Esophagus muscularis mucosa (tissue), 4 donors: ENCODE measurements at regions not wholly inside any gene's neighbourhood (a gene's known extent, or its start where the extent isn't known, plus 50 kb on each side); places are given as distances from the start of the nearest gene placed in this dataset.

ENCODE experiments used
- DNase-seq: peaks from one replicate; pipeline ENCODE4 v3.0.0-alpha.2; 2017; ENCODE audit errors: extremely low spot score
- H3K27ac ChIP-seq, 4 donors: fragments of 200-600 bp; sonication (generic); replicated peaks in 1 of 4; 1 replicate in 3 of 4; 2 replicates in 1 of 4; pipeline ENCODE4 v1.5.1; 2016 to 2019; ENCODE audit warnings: mild to moderate bottlenecking in 1 of 4
- H3K27me3 ChIP-seq, 4 donors: fragments of 200-600 bp; sonication (generic); one replicate each; pipeline versions ENCODE4 v1.5.1 to v1.6.0; 2016 to 2019
- H3K36me3 ChIP-seq, 4 donors: fragments of 200-600 bp; sonication (generic); one replicate each; pipeline ENCODE4 v1.5.1; 2016 to 2019
- H3K4me1 ChIP-seq, 4 donors: fragments of 200-600 bp; sonication (generic); one replicate each; pipeline ENCODE4 v1.5.1; 2016 to 2019
- H3K4me3 ChIP-seq, 4 donors: fragments of 200-600 bp; sonication (generic); 1 replicate in 2 of 4; 2 replicates in 2 of 4; pipeline ENCODE4 v1.5.1; 2016 to 2019; ENCODE audit warnings: mild to moderate bottlenecking in 4 of 4, moderate library complexity in 1 of 4
- H3K9me3 ChIP-seq, 4 donors: fragments of 200-600 bp; sonication (generic); 1 replicate in 3 of 4; 2 replicates in 1 of 4; pipeline ENCODE4 v1.5.1; 2016 to 2019
- CTCF ChIP-seq, 3 experiments: fragments of 200-600 bp in 2 of 3; fragments of 450-650 bp in 1 of 3; sonication (generic) in 2 of 3; IDR thresholded peaks; one replicate each; pipeline ENCODE4 v1.5.1; 2017 to 2019; ENCODE audit warnings: antibody characterized with exemption in 3 of 3, mild to moderate bottlenecking in 2 of 3, moderate library complexity in 1 of 3
- EP300 ChIP-seq: sonication (generic); formaldehyde crosslinking; IDR thresholded peaks from one replicate; pipeline ENCODE4 v1.6.1; 2017; ENCODE audit warnings: antibody characterized with exemption
- POLR2A ChIP-seq: fragments of 450-650 bp; IDR thresholded peaks from one replicate; pipeline ENCODE4 v1.6.1; 2017; ENCODE audit warnings: antibody characterized with exemption, moderate library complexity, mild to moderate bottlenecking, low read depth
- POLR2AphosphoS5 ChIP-seq, 2 donors: sonication (generic); formaldehyde crosslinking; IDR thresholded peaks; one replicate each; pipeline ENCODE4 v1.6.1; 2017; ENCODE audit warnings: antibody characterized with exemption in 2 of 2
- WGBS: methylation state at CpG from one replicate; pipeline ENCODE4 v1.1.5; 2018; 5-methylcytosine and 5-hydroxymethylcytosine counted together
- intact Hi-C: fragments of 100-400 bp; cut with DNase I; formaldehyde crosslinking; loops from one replicate; pipeline ENCODE4 v1.15.1; 2023

GRCh38 chr5:109928046-109928445, 238.3 kb downstream of the MAN2A1 start:
- H3K4me1 ChIP-seq = peaks cover 0 to 4% (median 0%) of the 10 kb centered on the region in 4 donors
- 98% methylated on average over 2 of the region's 2 CpGs for WGBS
- no peak overlapping the region for H3K27ac ChIP-seq
- intact Hi-C loops = no loop called here
- no peak for DNase-seq
- no peak overlapping the region for H3K4me3 ChIP-seq
- H3K36me3 ChIP-seq = no peaks in the 10 kb centered on the region
- TF ChIP-seq POLR2A (no peak), CTCF (IDR thresholded peaks at IDR 0.05) (no peak), POLR2AphosphoS5 (IDR thresholded peaks at IDR 0.05) (no peak), EP300 (no peak)
- H3K9me3 ChIP-seq = no peaks in the 10 kb centered on the region
- no peaks in the 10 kb centered on the region for H3K27me3 ChIP-seq

GRCh38 chr5:109928811-109929210, 239.1 kb downstream of the MAN2A1 start:
- no peak for DNase-seq
- H3K36me3 ChIP-seq = no peaks in the 10 kb centered on the region
- intact Hi-C loops = no loop called here
- WGBS = 92% methylated on average over 2 of the region's 2 CpGs
- TF ChIP-seq EP300 (no peak), CTCF (IDR thresholded peaks at IDR 0.05) (no peak), POLR2AphosphoS5 (IDR thresholded peaks at IDR 0.05) (no peak), POLR2A (no peak)
- H3K4me3 ChIP-seq = no peak overlapping the region
- H3K27me3 ChIP-seq = no peaks in the 10 kb centered on the region
- no peak overlapping the region for H3K27ac ChIP-seq
- no peaks in the 10 kb centered on the region for H3K9me3 ChIP-seq
- H3K4me1 ChIP-seq = peaks cover 0 to 4% (median 0%) of the 10 kb centered on the region in 4 donors

- TF ChIP-seq CTCF (IDR thresholded peaks at IDR 0.05) (no peak), EP300 (no peak), POLR2AphosphoS5 (IDR thresholded peaks at IDR 0.05) (no peak), POLR2A (no peak)
- Histone ChIP-seq H3K4me1 (peaks cover 0 to 4% (median 0%) of the 10 kb centered on the region in 4 donors), H3K4me3 (no peak overlapping the region), H3K9me3 (peaks cover 0 to 4% (median 0%) of the 10 kb centered on the region in 4 donors), H3K27me3 (no peaks in the 10 kb centered on the region), H3K36me3 (no peaks in the 10 kb centered on the region), H3K27ac (no peak overlapping the region)
- intact Hi-C loops = no loop called here
- 57% methylated on average over 4 of the region's 4 CpGs for WGBS
- DNase-seq = no peak
Observed at GRCh38 chr5:109929376-109929775, 239.6 kb downstream of the MAN2A1 start.

- H3K27ac ChIP-seq = no peak overlapping the region
- H3K9me3 ChIP-seq = peaks cover 0 to 4% (median 0%) of the 10 kb centered on the region in 4 donors
- H3K4me3 ChIP-seq = no peak overlapping the region
- intact Hi-C loops = no loop called here
- 67% methylated on average over 1 of the region's 1 CpG for WGBS
- H3K4me1 ChIP-seq = peaks cover 0 to 4% (median 0%) of the 10 kb centered on the region in 4 donors
- DNase-seq = no peak
- no peaks in the 10 kb centered on the region for H3K36me3 ChIP-seq
- TF ChIP-seq EP300 (no peak), POLR2AphosphoS5 (IDR thresholded peaks at IDR 0.05) (no peak), CTCF (IDR thresholded peaks at IDR 0.05) (no peak), POLR2A (no peak)
- no peaks in the 10 kb centered on the region for H3K27me3 ChIP-seq
Observed at GRCh38 chr5:109929911-109930310, 240.2 kb downstream of the MAN2A1 start.
